ENCODE measurements at regions not wholly inside any gene's neighbourhood (a gene's known extent, or its start where the extent isn't known, plus 50 kb on each side); places are given as distances from the start of the nearest gene placed in this dataset.

DNA sequence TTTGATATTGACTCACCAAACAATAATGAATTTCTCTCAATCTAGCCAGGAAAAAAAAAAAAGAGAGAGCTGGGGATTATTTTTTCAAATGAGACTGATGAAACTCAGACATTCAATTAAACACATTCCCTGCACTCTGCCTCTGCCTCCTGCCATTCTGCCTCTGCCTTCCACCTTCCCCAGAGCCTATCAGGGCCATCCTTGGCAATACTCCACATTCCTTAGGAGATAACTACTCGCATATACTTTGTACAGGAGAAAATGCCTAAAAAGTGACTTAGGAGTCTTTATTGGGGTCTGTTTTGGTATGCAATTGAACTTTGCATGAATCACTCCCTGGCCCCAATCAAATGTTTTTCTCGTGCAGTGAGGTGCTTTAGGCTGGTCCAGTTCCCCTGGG is 246.6 kb upstream of the PLET1 start:
- no peaks in the 10 kb centered on the region for H3K4me1 Mint-ChIP-seq (ENCODE audit: low read depth)
- no peak for DNase-seq (ENCODE audit: low spot score)
- no peak overlapping the region for H3K4me3 Mint-ChIP-seq (ENCODE audit: unreplicated experiment)
- H3K27ac Mint-ChIP-seq (ENCODE audit: unreplicated experiment), result no peak overlapping the region
- TF ChIP-seq, protein P1, sequence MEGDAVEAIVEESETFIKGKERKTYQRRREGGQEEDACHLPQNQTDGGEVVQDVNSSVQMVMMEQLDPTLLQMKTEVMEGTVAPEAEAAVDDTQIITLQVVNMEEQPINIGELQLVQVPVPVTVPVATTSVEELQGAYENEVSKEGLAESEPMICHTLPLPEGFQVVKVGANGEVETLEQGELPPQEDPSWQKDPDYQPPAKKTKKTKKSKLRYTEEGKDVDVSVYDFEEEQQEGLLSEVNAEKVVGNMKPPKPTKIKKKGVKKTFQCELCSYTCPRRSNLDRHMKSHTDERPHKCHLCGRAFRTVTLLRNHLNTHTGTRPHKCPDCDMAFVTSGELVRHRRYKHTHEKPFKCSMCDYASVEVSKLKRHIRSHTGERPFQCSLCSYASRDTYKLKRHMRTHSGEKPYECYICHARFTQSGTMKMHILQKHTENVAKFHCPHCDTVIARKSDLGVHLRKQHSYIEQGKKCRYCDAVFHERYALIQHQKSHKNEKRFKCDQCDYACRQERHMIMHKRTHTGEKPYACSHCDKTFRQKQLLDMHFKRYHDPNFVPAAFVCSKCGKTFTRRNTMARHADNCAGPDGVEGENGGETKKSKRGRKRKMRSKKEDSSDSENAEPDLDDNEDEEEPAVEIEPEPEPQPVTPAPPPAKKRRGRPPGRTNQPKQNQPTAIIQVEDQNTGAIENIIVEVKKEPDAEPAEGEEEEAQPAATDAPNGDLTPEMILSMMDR (IDR thresholded peaks at IDR 0.05), result no peak
- H3K36me3 Mint-ChIP-seq (ENCODE audit: low read depth), result peaks cover 1% of the 10 kb centered on the region
- H3K9me3 Mint-ChIP-seq (ENCODE audit: low read depth), result peaks cover 3% of the 10 kb centered on the region
- peaks cover 16% of the 10 kb centered on the region for H3K27me3 Mint-ChIP-seq (ENCODE audit: low read depth)

DNA sequence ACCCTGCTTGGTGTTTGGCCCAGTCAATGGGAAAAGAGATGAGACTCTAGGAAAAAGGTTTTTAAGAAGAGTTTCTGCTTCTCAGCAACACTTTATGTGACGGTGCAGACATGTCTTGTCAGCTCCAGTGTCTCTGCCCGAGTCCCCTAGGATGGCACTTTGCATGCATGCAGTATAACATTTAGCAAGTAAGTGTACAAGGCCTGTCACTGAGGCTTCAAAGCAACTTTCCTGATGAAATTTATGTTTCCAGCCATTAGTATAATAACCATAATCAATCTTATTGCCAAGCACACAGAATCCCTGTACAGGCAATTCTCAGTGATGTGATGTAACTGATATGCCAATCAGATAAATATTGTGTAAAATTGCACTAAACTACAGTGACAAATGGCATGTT is 248.1 kb upstream of the PLET1 start:
- TF ChIP-seq, protein P1 (IDR thresholded peaks at IDR 0.05), result no peak
- Mint-ChIP-seq H3K4me1 (ENCODE audit: low read depth) (no peaks in the 10 kb centered on the region), H3K36me3 (ENCODE audit: low read depth) (peaks cover 1% of the 10 kb centered on the region), H3K27me3 (ENCODE audit: low read depth) (peaks cover 18% of the 10 kb centered on the region), H3K27ac (ENCODE audit: unreplicated experiment) (no peak overlapping the region), H3K9me3 (ENCODE audit: low read depth) (no peaks in the 10 kb centered on the region), H3K4me3 (ENCODE audit: unreplicated experiment) (no peak overlapping the region)
- DNase-seq (ENCODE audit: low spot score), result no peak

DNA sequence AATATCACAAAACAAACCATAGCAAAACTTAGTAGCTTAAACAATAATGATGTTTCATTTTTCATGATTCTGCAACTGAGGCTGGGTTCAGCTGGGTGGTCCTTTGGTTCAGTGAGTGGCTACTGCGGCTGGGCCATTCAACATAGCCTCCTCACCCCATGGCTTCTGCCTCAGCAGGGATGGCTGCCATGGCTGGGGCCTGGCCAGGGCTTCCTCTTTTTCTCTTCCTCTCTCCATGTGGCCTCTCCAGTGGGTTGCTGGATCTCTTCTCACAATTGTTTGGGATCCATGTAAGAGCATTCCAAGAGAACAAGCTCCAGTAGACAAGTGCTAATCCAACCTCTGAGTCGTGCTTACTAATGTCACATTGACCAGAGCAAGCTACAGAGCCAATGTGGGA is 248.6 kb upstream of the PLET1 start:
- H3K9me3 Mint-ChIP-seq (ENCODE audit: low read depth), result no peaks in the 10 kb centered on the region
- H3K27ac Mint-ChIP-seq (ENCODE audit: unreplicated experiment), result no peak overlapping the region
- TF ChIP-seq, protein P1 (IDR thresholded peaks at IDR 0.05), result no peak
- peaks cover 1% of the 10 kb centered on the region for H3K36me3 Mint-ChIP-seq (ENCODE audit: low read depth)
- DNase-seq (ENCODE audit: low spot score), result no peak
- H3K27me3 Mint-ChIP-seq (ENCODE audit: low read depth), result peaks cover 20% of the 10 kb centered on the region
- no peak overlapping the region for H3K4me3 Mint-ChIP-seq (ENCODE audit: unreplicated experiment)
- H3K4me1 Mint-ChIP-seq (ENCODE audit: low read depth), result no peaks in the 10 kb centered on the region

DNA sequence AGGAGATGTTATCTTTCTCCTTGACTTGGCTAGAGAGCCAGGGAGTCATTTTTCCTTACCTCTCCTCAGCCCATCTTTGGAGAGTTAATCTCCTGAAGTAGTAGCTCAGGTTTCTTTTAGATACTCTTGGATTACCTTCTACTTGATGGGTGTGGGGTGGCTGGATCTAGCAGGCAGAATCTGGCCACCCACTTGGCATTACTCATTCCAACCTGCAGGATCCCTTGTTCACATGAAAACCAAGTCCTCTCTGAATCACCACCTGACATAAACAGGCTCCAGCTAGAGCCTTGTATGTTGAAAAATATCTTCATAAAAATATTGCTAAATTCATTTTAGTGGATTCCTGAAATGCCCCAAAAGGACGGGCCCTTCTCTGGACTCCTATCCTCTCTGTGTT is 250.6 kb upstream of the PLET1 start:
- no peaks in the 10 kb centered on the region for H3K4me1 Mint-ChIP-seq (ENCODE audit: low read depth)
- no peaks in the 10 kb centered on the region for H3K9me3 Mint-ChIP-seq (ENCODE audit: low read depth)
- TF ChIP-seq, protein P1 (IDR thresholded peaks at IDR 0.05), result no peak
- no peak overlapping the region for H3K27ac Mint-ChIP-seq (ENCODE audit: unreplicated experiment)
- peaks cover 25% of the 10 kb centered on the region for H3K27me3 Mint-ChIP-seq (ENCODE audit: low read depth)
- peaks cover 1% of the 10 kb centered on the region for H3K36me3 Mint-ChIP-seq (ENCODE audit: low read depth)
- DNase-seq (ENCODE audit: low spot score), result no peak
- no peak overlapping the region for H3K4me3 Mint-ChIP-seq (ENCODE audit: unreplicated experiment)

DNA sequence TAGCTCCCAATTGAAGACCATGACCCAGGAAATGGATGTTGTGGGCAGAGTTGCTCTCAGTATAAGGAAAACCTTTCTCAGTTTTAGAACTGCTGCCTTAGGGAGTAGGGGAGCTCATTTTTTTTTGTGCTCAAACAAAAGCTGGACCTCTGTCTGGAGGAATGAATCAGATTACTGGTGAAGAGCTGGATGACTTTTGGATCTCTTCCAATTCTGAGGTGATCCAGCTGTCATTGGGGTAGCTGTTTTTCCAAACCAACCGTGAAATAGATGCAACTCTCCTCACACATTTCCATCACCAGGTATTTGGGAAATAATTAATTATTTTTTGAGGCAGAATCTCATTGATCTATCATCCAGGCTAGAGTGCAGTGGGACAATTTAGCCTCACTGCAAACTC is 251.3 kb upstream of the PLET1 start:
- peaks cover 25% of the 10 kb centered on the region for H3K27me3 Mint-ChIP-seq (ENCODE audit: low read depth)
- no peaks in the 10 kb centered on the region for H3K4me1 Mint-ChIP-seq (ENCODE audit: low read depth)
- TF ChIP-seq, protein P1 (IDR thresholded peaks at IDR 0.05), result no peak
- H3K4me3 Mint-ChIP-seq (ENCODE audit: unreplicated experiment), result no peak overlapping the region
- H3K27ac Mint-ChIP-seq (ENCODE audit: unreplicated experiment), result no peak overlapping the region
- DNase-seq (ENCODE audit: low spot score), result no peak
- H3K9me3 Mint-ChIP-seq (ENCODE audit: low read depth), result no peaks in the 10 kb centered on the region
- peaks cover 1% of the 10 kb centered on the region for H3K36me3 Mint-ChIP-seq (ENCODE audit: low read depth)

Data from chondrocyte (in vitro differentiated cells).